Neural cell (in vitro differentiated cells): ENCODE measurements at regions not wholly inside any gene's neighbourhood (a gene's known extent, or its start where the extent isn't known, plus 50 kb on each side); places are given as distances from the start of the nearest gene placed in this dataset.

Experiments
- CTCF ChIP-seq: fragments of 450-650 bp; IDR thresholded peaks from 2 replicates; pipeline ENCODE4 v1.5.1; 2014; ENCODE audit warnings: antibody characterized with exemption, mild to moderate bottlenecking, moderate library complexity; ENCODE audit not compliant: poor library complexity, severe bottlenecking
- EP300 ChIP-seq: fragments of 450-650 bp; conservative IDR thresholded peaks from 2 replicates; pipeline ENCODE4 v1.6.1; 2014; ENCODE audit warnings: antibody characterized with exemption, mild to moderate bottlenecking, moderate library complexity; ENCODE audit not compliant: poor library complexity, severe bottlenecking
- EZH2 ChIP-seq: fragments of 200-600, 300-800 bp; shearing (Covaris generic), sonication (generic); IDR thresholded peaks from 2 replicates; pipeline ENCODE4 v1.6.1; 2014; ENCODE audit warnings: antibody characterized with exemption, low read length, borderline replicate concordance, mild to moderate bottlenecking; ENCODE audit not compliant: insufficient read depth, poor library complexity, severe bottlenecking
- POLR2AphosphoS5 ChIP-seq: IDR thresholded peaks from 2 replicates; pipeline ENCODE4 v1.6.1; 2012
- RAD21 ChIP-seq: fragments of 450-650 bp; conservative IDR thresholded peaks from 2 replicates; pipeline ENCODE4 v1.6.1; 2014; ENCODE audit warnings: antibody characterized with exemption, mild to moderate bottlenecking, moderate library complexity
- REST ChIP-seq: IDR thresholded peaks from 2 replicates; pipeline ENCODE4 v1.6.1; 2012; ENCODE audit warnings: borderline replicate concordance

- TF ChIP-seq RAD21 (no peak), POLR2AphosphoS5 (no peak), CTCF (no peak), REST (no peak), EP300 (no peak), EZH2 (no peak)
These were observed 217.0 kb upstream of the CNR1 start for GRCh38 chr6:88383183-88383582.
